Urinary bladder (tissue), 3 donors: ENCODE measurements at regions not wholly inside any gene's neighbourhood (a gene's known extent, or its start where the extent isn't known, plus 50 kb on each side); places are given as distances from the start of the nearest gene placed in this dataset.
A peak's percentile ranks its signal among the peaks of the same experiment; 100 is the strongest.
"Not testable (repeated sequence)": the region's sequence is repeated elsewhere in the genome, so short reads cannot be mapped to it uniquely, and the experiment has no call there.

Source experiments
- DNase-seq: peaks from one replicate; pipeline ENCODE4 v3.0.0-alpha.2; 2015; ENCODE audit errors: extremely low spot score
- H3K27ac ChIP-seq: one replicate; pipeline ENCODE4 v1.5.1; 2013; ENCODE audit warnings: low read depth, mild to moderate bottlenecking, moderate library complexity
- H3K36me3 ChIP-seq: one replicate; pipeline ENCODE4 v1.6.1; 2013; ENCODE audit warnings: mild to moderate bottlenecking, moderate library complexity; ENCODE audit not compliant: insufficient read depth
- H3K4me1 ChIP-seq: one replicate; pipeline ENCODE4 v1.6.1; 2013; ENCODE audit warnings: mild to moderate bottlenecking, moderate library complexity; ENCODE audit not compliant: insufficient read depth
- H3K4me3 ChIP-seq: one replicate; pipeline ENCODE4 v1.5.1; 2013; ENCODE audit warnings: low read depth, low read length
- WGBS: extraction: QIAGEN DNeasy Blood & Tissue Kit; methylation state at CpG from one replicate; pipeline ENCODE4 v1.1.7; 2013; 5-methylcytosine and 5-hydroxymethylcytosine counted together
- donor health status: healthy with polysubstance abuse.
- donor health status: healthy.

GRCh38 chr11:95652002-95652472 is 137.5 kb downstream of the FAM76B start:
- no peak for DNase-seq
- H3K4me1 ChIP-seq: no peaks in the 10 kb centered on the region
- no peak overlapping the region for H3K4me3 ChIP-seq
- H3K36me3 ChIP-seq: no peaks in the 10 kb centered on the region
- no peak overlapping the region for H3K27ac ChIP-seq
- 67% methylated on average over 3 of the region's 3 CpGs for WGBS

- no peak overlapping the region for H3K4me3 ChIP-seq
- 75% methylated on average over 1 of the region's 1 CpG for WGBS
- peak overlapping the region; percentile 23 for H3K27ac ChIP-seq
- no peaks in the 10 kb centered on the region for H3K4me1 ChIP-seq
- H3K36me3 ChIP-seq: no peaks in the 10 kb centered on the region
- no peak for DNase-seq
These were observed 139.3 kb downstream of the FAM76B start for GRCh38 chr11:95650276-95650675.

GRCh38 chr11:95647871-95648270 is 141.7 kb downstream of the FAM76B start:
- Histone ChIP-seq H3K36me3 (no peaks in the 10 kb centered on the region), H3K4me3 (no peak overlapping the region), H3K4me1 (no peaks in the 10 kb centered on the region), H3K27ac (no peak overlapping the region)
- 57% methylated on average over 2 of the region's 2 CpGs for WGBS
- no peak for DNase-seq

- no peaks in the 10 kb centered on the region for H3K4me1 ChIP-seq
- WGBS: 95% methylated on average over 1 of the region's 1 CpG
- DNase-seq: no peak
- no peaks in the 10 kb centered on the region for H3K36me3 ChIP-seq
- H3K27ac ChIP-seq: no peak overlapping the region
- no peak overlapping the region for H3K4me3 ChIP-seq
These were observed 142.2 kb downstream of the FAM76B start for GRCh38 chr11:95647355-95647754.

GRCh38 chr11:95641495-95641894 is 148.1 kb downstream of the FAM76B start:
- Histone ChIP-seq H3K4me1 (no peaks in the 10 kb centered on the region), H3K4me3 (no peak overlapping the region), H3K27ac (no peak overlapping the region), H3K36me3 (no peaks in the 10 kb centered on the region)
- no peak for DNase-seq
- WGBS: 74% methylated on average over 3 of the region's 3 CpGs

GRCh38 chr11:95638501-95638900 is 151.1 kb downstream of the FAM76B start:
- Histone ChIP-seq H3K27ac (no peak overlapping the region), H3K4me3 (no peak overlapping the region), H3K4me1 (no peaks in the 10 kb centered on the region), H3K36me3 (no peaks in the 10 kb centered on the region)
- DNase-seq: no peak
- 91% methylated on average over 1 of the region's 1 CpG for WGBS

GRCh38 chr11:95625164-95625900 is 164.2 kb downstream of the FAM76B start:
- H3K27ac ChIP-seq: no peak overlapping the region
- DNase-seq: no peak
- WGBS: 82% methylated on average over 7 of the region's 7 CpGs
- H3K4me1 ChIP-seq: no peaks in the 10 kb centered on the region
- no peak overlapping the region for H3K4me3 ChIP-seq
- H3K36me3 ChIP-seq: no peaks in the 10 kb centered on the region

- 86% methylated on average over 1 of the region's 1 CpG for WGBS
- DNase-seq: no peak
- peaks cover 1% of the 10 kb centered on the region for H3K36me3 ChIP-seq
- H3K27ac ChIP-seq: no peak overlapping the region
- H3K4me3 ChIP-seq: no peak overlapping the region
- no peaks in the 10 kb centered on the region for H3K4me1 ChIP-seq
These were observed 173.3 kb downstream of the FAM76B start for GRCh38 chr11:95616256-95616804.

- no peaks in the 10 kb centered on the region for H3K4me1 ChIP-seq
- H3K4me3 ChIP-seq: no peak overlapping the region
- no peak overlapping the region for H3K27ac ChIP-seq
- no peak for DNase-seq
- peaks cover 1% of the 10 kb centered on the region for H3K36me3 ChIP-seq
These were observed 177.8 kb downstream of the FAM76B start for GRCh38 chr11:95611827-95612226.

GRCh38 chr11:95610185-95610584 is 179.4 kb downstream of the FAM76B start:
- H3K36me3 ChIP-seq, DNase-seq, H3K27ac ChIP-seq, H3K4me3 ChIP-seq, H3K4me1 ChIP-seq: not testable (repeated sequence)
- WGBS: 91% methylated on average over 5 of the region's 5 CpGs

- Histone ChIP-seq H3K27ac (no peak overlapping the region), H3K4me1 (no peaks in the 10 kb centered on the region), H3K36me3 (no peaks in the 10 kb centered on the region), H3K4me3 (no peak overlapping the region)
- no peak for DNase-seq
- 97% methylated on average over 1 of the region's 1 CpG for WGBS
These were observed 181.5 kb downstream of the FAM76B start for GRCh38 chr11:95608093-95608492.

GRCh38 chr11:95606824-95607223 is 182.8 kb downstream of the FAM76B start:
- 86% methylated on average over 3 of the region's 3 CpGs for WGBS
- H3K27ac ChIP-seq: no peak overlapping the region
- H3K4me1 ChIP-seq: no peaks in the 10 kb centered on the region
- DNase-seq: no peak
- H3K36me3 ChIP-seq: no peaks in the 10 kb centered on the region
- no peak overlapping the region for H3K4me3 ChIP-seq

GRCh38 chr11:95605271-95605940 is 184.2 kb downstream of the FAM76B start:
- Histone ChIP-seq H3K36me3 (no peaks in the 10 kb centered on the region), H3K27ac (no peak overlapping the region), H3K4me3 (no peak overlapping the region), H3K4me1 (no peaks in the 10 kb centered on the region)
- 69% methylated on average over 3 of the region's 3 CpGs for WGBS
- no peak for DNase-seq

GRCh38 chr11:95599959-95600586 is 189.5 kb downstream of the FAM76B start:
- DNase-seq: no peak
- no peak overlapping the region for H3K4me3 ChIP-seq
- H3K27ac ChIP-seq: no peak overlapping the region
- H3K36me3 ChIP-seq: no peaks in the 10 kb centered on the region
- WGBS: 74% methylated on average over 2 of the region's 2 CpGs
- no peaks in the 10 kb centered on the region for H3K4me1 ChIP-seq
